ENCODE measurements at regions not wholly inside any gene's neighbourhood (a gene's known extent, or its start where the extent isn't known, plus 50 kb on each side); places are given as distances from the start of the nearest gene placed in this dataset.

- DNase-seq (ENCODE audit: low read depth), result no peak
- no peak overlapping the region for H3K4me3 ChIP-seq (ENCODE audit: low read length)
- TF ChIP-seq CTCF (conservative IDR thresholded peaks at IDR 0.05; ENCODE audit: low read depth, low read length), result no peak
These were observed 96.2 kb downstream of the THBS2 start for GRCh38 chr6:169157197-169158148.

GRCh38 chr6:169156793-169157147 lies 96.9 kb downstream of the THBS2 start:
- no peak for DNase-seq (ENCODE audit: low read depth)
- no peak for TF ChIP-seq CTCF (conservative IDR thresholded peaks at IDR 0.05; ENCODE audit: low read depth, low read length)
- H3K4me3 ChIP-seq (ENCODE audit: low read length), result no peak overlapping the region

GRCh38 chr6:169156108-169156792 lies 97.4 kb downstream of the THBS2 start:
- no peak for DNase-seq (ENCODE audit: low read depth)

GRCh38 chr6:169155481-169155880 lies 98.2 kb downstream of the THBS2 start:
- DNase-seq (ENCODE audit: low read depth), result no peak
- H3K4me3 ChIP-seq (ENCODE audit: low read length), result no peak overlapping the region
- no peak for TF ChIP-seq CTCF (conservative IDR thresholded peaks at IDR 0.05; ENCODE audit: low read depth, low read length)

More at GRCh38 chr6:169156108-169156792, 97.4 kb downstream of the THBS2 start:
- no peak overlapping the region for H3K4me3 ChIP-seq (ENCODE audit: low read length)
- TF ChIP-seq CTCF (conservative IDR thresholded peaks at IDR 0.05; ENCODE audit: low read depth, low read length), result no peak

GRCh38 chr6:169153401-169153800 lies 100.2 kb downstream of the THBS2 start:
- no peak overlapping the region for H3K4me3 ChIP-seq (ENCODE audit: low read length)
- no peak for DNase-seq (ENCODE audit: low read depth)
- TF ChIP-seq CTCF (conservative IDR thresholded peaks at IDR 0.05; ENCODE audit: low read depth, low read length), result no peak

GRCh38 chr6:169146521-169146920 lies 107.1 kb downstream of the THBS2 start:
- H3K4me3 ChIP-seq (ENCODE audit: low read length), result no peak overlapping the region
- no peak for DNase-seq (ENCODE audit: low read depth)
- no peak for TF ChIP-seq CTCF (conservative IDR thresholded peaks at IDR 0.05; ENCODE audit: low read depth, low read length)

Data from retinal pigment epithelial cell (primary cell).